ENCODE measurements at regions not wholly inside any gene's neighbourhood (a gene's known extent, or its start where the extent isn't known, plus 50 kb on each side); places are given as distances from the start of the nearest gene placed in this dataset.

DNA sequence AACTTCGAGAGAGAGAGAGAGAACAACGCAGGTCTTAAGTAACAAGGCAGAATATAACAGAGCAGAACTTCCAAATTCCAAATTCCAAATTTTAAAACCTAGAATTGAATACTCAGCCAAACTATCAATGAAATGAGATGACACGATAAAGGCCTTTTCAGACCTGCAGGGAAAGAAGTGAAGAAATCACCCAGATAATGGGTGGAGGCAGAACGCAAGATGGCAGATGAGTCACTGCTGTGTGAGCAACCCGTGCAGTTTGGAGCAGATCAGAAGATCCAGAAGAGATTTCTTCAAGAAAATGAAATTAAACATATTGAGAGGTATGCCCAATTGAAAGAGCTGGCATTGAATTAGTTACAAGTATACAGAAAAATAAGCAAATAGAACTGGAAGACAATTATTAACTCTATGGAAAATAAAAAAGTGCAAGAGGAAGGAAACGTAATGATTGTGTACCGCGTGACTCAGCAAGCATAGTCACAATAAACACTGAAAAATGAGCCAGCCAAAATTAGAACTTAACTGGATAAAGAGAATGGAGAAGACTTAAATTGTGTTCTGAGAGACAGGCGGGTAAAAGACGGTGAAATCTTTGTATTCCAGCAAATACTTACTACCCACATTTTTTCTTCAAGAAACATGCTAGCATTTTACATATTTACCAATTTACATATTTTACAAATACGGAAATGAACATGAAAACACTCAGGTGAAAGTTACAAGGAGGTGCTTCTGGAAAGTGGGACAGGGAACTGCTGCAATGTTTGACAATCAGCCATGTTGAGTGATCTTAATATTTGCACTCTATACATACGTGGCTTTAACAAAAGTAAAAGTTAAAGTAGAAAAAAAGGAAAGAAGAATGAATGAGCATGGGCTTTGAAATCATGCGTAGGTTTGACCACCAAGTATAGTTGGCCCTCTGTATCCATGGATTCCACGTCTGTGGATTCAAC is 87.9 kb upstream of the CDYL start:
- TF ChIP-seq, protein P1, sequence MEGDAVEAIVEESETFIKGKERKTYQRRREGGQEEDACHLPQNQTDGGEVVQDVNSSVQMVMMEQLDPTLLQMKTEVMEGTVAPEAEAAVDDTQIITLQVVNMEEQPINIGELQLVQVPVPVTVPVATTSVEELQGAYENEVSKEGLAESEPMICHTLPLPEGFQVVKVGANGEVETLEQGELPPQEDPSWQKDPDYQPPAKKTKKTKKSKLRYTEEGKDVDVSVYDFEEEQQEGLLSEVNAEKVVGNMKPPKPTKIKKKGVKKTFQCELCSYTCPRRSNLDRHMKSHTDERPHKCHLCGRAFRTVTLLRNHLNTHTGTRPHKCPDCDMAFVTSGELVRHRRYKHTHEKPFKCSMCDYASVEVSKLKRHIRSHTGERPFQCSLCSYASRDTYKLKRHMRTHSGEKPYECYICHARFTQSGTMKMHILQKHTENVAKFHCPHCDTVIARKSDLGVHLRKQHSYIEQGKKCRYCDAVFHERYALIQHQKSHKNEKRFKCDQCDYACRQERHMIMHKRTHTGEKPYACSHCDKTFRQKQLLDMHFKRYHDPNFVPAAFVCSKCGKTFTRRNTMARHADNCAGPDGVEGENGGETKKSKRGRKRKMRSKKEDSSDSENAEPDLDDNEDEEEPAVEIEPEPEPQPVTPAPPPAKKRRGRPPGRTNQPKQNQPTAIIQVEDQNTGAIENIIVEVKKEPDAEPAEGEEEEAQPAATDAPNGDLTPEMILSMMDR (IDR thresholded peaks at IDR 0.05; ENCODE audit: poor library complexity, severe bottlenecking), result no peak
- H3K27ac ChIP-seq (ENCODE audit: poor library complexity, severe bottlenecking), result peak overlapping the region; percentile 59
- H3K27me3 ChIP-seq (ENCODE audit: insufficient read depth, poor library complexity, severe bottlenecking), result no peaks in the 10 kb centered on the region
- H3K9me3 ChIP-seq (ENCODE audit: severe bottlenecking), result no peaks in the 10 kb centered on the region
- H3K4me1 ChIP-seq (ENCODE audit: insufficient read depth, poor library complexity, severe bottlenecking), result peaks cover 12% of the 10 kb centered on the region
- DNase-seq (ENCODE audit: low spot score) (peak; percentile 70), ATAC-seq (ENCODE audit: low read depth) (peak; percentile 97)
- peak overlapping the region; percentile 21 for H3K4me3 ChIP-seq (ENCODE audit: severe bottlenecking)
- H3K36me3 ChIP-seq (ENCODE audit: low read depth), result no peaks in the 10 kb centered on the region

DNA sequence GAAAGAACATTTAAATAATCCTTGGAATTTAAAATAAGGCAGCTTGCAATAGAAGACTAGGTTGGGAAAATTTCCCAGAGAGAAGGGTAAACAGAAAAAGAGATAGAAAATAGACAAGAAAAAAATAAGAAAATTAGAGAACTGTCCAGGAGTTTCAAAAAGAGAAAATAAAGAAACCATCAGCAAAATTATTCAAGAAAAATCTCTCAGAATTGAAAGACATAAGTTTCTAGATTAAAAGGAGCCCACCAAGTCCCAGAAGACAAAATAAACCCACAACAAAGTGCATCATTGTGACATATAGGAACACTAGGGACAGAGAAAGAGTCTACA is 88.6 kb upstream of the CDYL start:
- H3K9me3 ChIP-seq (ENCODE audit: severe bottlenecking), result no peaks in the 10 kb centered on the region
- peaks cover 12% of the 10 kb centered on the region for H3K4me1 ChIP-seq (ENCODE audit: insufficient read depth, poor library complexity, severe bottlenecking)
- TF ChIP-seq, protein P1 (IDR thresholded peaks at IDR 0.05; ENCODE audit: poor library complexity, severe bottlenecking), result no peak
- ATAC-seq (ENCODE audit: low read depth) (no peak), DNase-seq (ENCODE audit: low spot score) (no peak)
- no peaks in the 10 kb centered on the region for H3K36me3 ChIP-seq (ENCODE audit: low read depth)
- H3K4me3 ChIP-seq (ENCODE audit: severe bottlenecking), result no peak overlapping the region
- no peaks in the 10 kb centered on the region for H3K27me3 ChIP-seq (ENCODE audit: insufficient read depth, poor library complexity, severe bottlenecking)
- peak overlapping the region; percentile 59 for H3K27ac ChIP-seq (ENCODE audit: poor library complexity, severe bottlenecking)

DNA sequence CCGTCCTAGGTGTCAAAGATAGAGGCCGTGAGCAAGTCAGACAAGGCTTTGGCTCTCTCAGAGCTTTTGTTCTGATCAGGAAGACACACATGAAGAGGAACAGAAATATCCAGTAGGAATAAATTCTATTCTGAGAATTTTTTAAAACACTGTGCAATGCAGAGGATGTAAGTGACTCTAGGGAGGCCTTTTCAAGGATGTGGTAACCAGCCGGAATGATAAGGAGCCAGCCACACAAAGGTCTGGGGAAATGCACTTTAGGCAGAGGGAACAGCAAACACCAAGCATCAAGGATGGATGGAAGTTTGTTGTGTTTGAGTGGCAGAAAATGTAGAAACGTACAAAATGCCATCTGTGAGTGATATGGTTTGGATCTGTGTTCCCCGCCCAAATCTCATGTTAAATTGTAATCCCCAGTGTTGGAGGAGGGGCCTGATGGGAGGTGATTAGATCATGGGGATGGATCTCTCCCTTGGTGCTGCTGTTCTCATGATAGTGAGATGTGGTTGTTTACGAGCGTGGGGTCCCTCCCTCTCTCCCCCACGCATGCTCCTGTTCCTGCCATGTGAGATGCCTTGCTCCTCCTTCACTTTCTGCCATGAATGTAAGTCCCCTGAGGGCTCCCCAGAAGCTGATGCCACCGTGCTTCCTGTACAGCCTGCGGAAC is 93.6 kb upstream of the CDYL start:
- DNase-seq (ENCODE audit: low spot score), result no peak
- H3K4me1 ChIP-seq (ENCODE audit: insufficient read depth, poor library complexity, severe bottlenecking), result peaks cover 2% of the 10 kb centered on the region
- TF ChIP-seq, protein P1 (IDR thresholded peaks at IDR 0.05; ENCODE audit: poor library complexity, severe bottlenecking), result no peak

DNA sequence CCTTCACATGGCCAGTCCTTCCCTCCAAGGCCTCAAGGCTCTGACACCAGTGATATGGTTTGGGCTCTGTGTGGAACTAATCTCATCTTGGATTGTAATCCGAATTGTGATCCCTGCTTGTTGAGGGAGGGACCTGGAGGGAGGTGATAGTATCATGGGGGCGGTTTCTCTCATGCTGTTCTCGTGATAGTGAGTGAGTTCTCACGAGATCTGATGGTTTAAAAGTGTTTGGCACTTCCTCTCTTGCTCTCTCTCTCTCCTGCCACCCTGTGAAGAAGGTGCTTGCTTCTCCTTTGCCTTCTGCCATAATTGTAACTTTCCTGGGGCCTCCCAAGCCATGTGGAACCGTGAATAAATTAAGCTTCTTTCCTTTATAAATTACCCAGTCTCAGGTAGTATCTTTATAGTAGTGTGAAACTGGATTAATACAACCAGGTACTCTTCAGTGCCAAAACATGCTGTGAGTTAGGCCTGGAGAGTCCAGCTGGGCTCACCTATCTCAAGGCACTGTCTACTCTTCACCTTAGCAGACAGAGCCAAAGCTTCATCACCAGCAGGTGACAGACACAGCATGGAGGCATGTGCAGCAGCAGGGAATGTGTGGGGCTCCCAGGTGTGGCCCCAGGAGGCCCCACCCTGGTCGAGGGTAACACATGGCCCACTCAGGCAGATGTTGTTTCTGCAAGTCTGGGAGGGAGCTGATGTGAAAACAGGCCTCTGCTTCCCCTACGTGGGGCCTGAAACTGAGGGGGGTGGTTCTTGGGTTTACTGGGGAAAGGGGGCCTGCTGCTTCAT is 97.5 kb upstream of the CDYL start:
- no peaks in the 10 kb centered on the region for H3K4me1 ChIP-seq (ENCODE audit: insufficient read depth, poor library complexity, severe bottlenecking)
- H3K36me3 ChIP-seq (ENCODE audit: low read depth), result no peaks in the 10 kb centered on the region
- no peaks in the 10 kb centered on the region for H3K9me3 ChIP-seq (ENCODE audit: severe bottlenecking)
- no peak for DNase-seq (ENCODE audit: low spot score)
- TF ChIP-seq, protein P1 (IDR thresholded peaks at IDR 0.05; ENCODE audit: poor library complexity, severe bottlenecking), result no peak
- H3K27me3 ChIP-seq (ENCODE audit: insufficient read depth, poor library complexity, severe bottlenecking), result no peaks in the 10 kb centered on the region
- no peak overlapping the region for H3K4me3 ChIP-seq (ENCODE audit: severe bottlenecking)
- no peak overlapping the region for H3K27ac ChIP-seq (ENCODE audit: poor library complexity, severe bottlenecking)
- ATAC-seq (ENCODE audit: low read depth), result no peak

More for the DNA sequence above, 93.6 kb upstream of the CDYL start:
- no peaks in the 10 kb centered on the region for H3K9me3 ChIP-seq (ENCODE audit: severe bottlenecking)
- no peak overlapping the region for H3K4me3 ChIP-seq (ENCODE audit: severe bottlenecking)
- H3K27me3 ChIP-seq (ENCODE audit: insufficient read depth, poor library complexity, severe bottlenecking), result no peaks in the 10 kb centered on the region
- ATAC-seq (ENCODE audit: low read depth), result no peak
- no peak overlapping the region for H3K27ac ChIP-seq (ENCODE audit: poor library complexity, severe bottlenecking)
- H3K36me3 ChIP-seq (ENCODE audit: low read depth), result no peaks in the 10 kb centered on the region

All from RWPE2 (cell line).